ENCODE measurements at regions not wholly inside any gene's neighbourhood (a gene's known extent, or its start where the extent isn't known, plus 50 kb on each side); places are given as distances from the start of the nearest gene placed in this dataset.

DNA sequence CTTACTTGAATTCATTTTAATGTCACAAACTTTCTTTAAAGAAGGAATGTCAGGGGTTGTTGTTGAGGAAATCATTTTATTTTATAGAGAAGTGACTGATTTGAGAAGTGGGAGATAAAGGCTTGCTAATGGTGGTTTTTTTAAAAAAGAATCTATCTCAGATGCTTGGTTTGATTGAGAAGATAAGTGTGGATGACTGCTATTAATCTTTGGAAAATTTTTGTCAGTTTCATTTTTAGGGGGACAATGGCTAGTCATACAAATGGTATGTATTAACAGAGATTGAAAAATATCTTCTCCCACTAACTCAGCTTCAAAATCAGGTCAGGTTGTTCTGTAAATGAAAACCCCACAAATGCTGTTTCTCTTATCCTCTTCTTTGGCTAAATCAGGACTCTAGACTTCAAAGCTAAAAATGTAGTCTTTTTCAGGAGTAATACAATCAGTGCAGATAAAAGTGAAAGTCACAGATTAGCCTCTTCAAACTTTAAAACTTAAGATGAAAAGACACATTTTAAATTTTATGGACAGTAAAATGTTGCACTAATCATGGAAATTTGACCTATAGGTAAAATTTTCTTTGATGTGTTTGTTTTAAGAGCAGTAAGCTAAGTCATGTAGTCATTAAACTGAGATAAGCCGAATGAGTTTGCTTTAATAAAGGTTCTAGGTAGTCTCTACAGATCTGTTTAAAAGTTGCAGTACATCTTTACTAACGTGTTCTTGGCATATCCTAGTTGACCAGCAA is 674.2 kb upstream of the VRK2 start:
- Histone ChIP-seq H3K27ac (ENCODE audit: low read depth, low read length) (no peak overlapping the region), H3K4me1 (ENCODE audit: control insufficient read depth, insufficient read depth, low read length) (no peaks in the 10 kb centered on the region), H3K27me3 (ENCODE audit: control insufficient read depth, insufficient read depth, low read length) (no peaks in the 10 kb centered on the region), H3K36me3 (ENCODE audit: control insufficient read depth, insufficient read depth, low read length) (no peaks in the 10 kb centered on the region), H3K4me3 (ENCODE audit: low read depth, low read length) (no peak overlapping the region), H3K9me3 (ENCODE audit: control insufficient read depth, insufficient read depth, low read length) (no peaks in the 10 kb centered on the region)
- no CpG with 5 or more reads among the region's 2 CpGs for WGBS (ENCODE audit: insufficient coverage)
- DNase-seq (ENCODE audit: low read depth in 4 of 6, low spot score in 6 of 6): no peak

- no peak overlapping the region for H3K27ac ChIP-seq (ENCODE audit: low read depth, low read length)
- no peaks in the 10 kb centered on the region for H3K4me1 ChIP-seq (ENCODE audit: control insufficient read depth, insufficient read depth, low read length)
- no peaks in the 10 kb centered on the region for H3K27me3 ChIP-seq (ENCODE audit: control insufficient read depth, insufficient read depth, low read length)
- DNase-seq (ENCODE audit: low read depth in 4 of 6, low spot score in 6 of 6): no peak
- no peaks in the 10 kb centered on the region for H3K9me3 ChIP-seq (ENCODE audit: control insufficient read depth, insufficient read depth, low read length)
- no peaks in the 10 kb centered on the region for H3K36me3 ChIP-seq (ENCODE audit: control insufficient read depth, insufficient read depth, low read length)
- 98% methylated on average over 3 of the region's 3 CpGs for WGBS (ENCODE audit: insufficient coverage)
- H3K4me3 ChIP-seq (ENCODE audit: low read depth, low read length): no peak overlapping the region
Observed at GRCh38 chr2:57373530-57373929, 673.1 kb upstream of the VRK2 start.

DNA sequence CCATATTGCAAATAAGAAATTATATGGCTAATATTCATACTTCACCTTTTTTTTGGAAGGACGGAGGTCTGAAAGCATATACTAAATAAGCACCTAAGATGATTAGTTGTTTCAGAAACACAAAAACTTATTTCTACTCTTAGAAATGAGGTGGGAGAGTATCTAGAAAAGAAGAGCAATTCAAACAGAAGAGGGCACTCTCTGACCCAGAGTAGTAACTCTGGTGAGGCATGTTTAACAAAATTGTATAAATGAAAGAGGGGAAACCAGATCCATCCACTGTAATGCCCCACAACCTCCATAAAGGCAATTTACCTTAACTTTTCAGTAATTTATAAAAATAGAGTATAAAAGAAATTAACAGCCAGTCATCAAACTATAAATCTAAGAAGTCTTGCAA is 669.6 kb upstream of the VRK2 start:
- no peaks in the 10 kb centered on the region for H3K9me3 ChIP-seq (ENCODE audit: control insufficient read depth, insufficient read depth, low read length)
- no peaks in the 10 kb centered on the region for H3K36me3 ChIP-seq (ENCODE audit: control insufficient read depth, insufficient read depth, low read length)
- H3K27me3 ChIP-seq (ENCODE audit: control insufficient read depth, insufficient read depth, low read length): no peaks in the 10 kb centered on the region
- DNase-seq (ENCODE audit: low read depth in 4 of 6, low spot score in 6 of 6): peak in 1 of 6 donors; percentile 24
- no CpG with 5 or more reads among the region's 1 CpG for WGBS (ENCODE audit: insufficient coverage)
- H3K4me3 ChIP-seq (ENCODE audit: low read depth, low read length): no peak overlapping the region
- H3K27ac ChIP-seq (ENCODE audit: low read depth, low read length): no peak overlapping the region
- no peaks in the 10 kb centered on the region for H3K4me1 ChIP-seq (ENCODE audit: control insufficient read depth, insufficient read depth, low read length)

- Histone ChIP-seq H3K4me1 (ENCODE audit: control insufficient read depth, insufficient read depth, low read length) (no peaks in the 10 kb centered on the region), H3K27me3 (ENCODE audit: control insufficient read depth, insufficient read depth, low read length) (no peaks in the 10 kb centered on the region), H3K4me3 (ENCODE audit: low read depth, low read length) (no peak overlapping the region), H3K27ac (ENCODE audit: low read depth, low read length) (no peak overlapping the region), H3K9me3 (ENCODE audit: control insufficient read depth, insufficient read depth, low read length) (peaks cover 4% of the 10 kb centered on the region), H3K36me3 (ENCODE audit: control insufficient read depth, insufficient read depth, low read length) (no peaks in the 10 kb centered on the region)
- no peak for DNase-seq (ENCODE audit: low read depth in 4 of 6, low spot score in 6 of 6)
Observed at GRCh38 chr2:57386305-57386704, 660.3 kb upstream of the VRK2 start.

GRCh38 chr2:57396355-57397098 is 650.1 kb upstream of the VRK2 start:
- no peaks in the 10 kb centered on the region for H3K4me1 ChIP-seq (ENCODE audit: control insufficient read depth, insufficient read depth, low read length)
- no peaks in the 10 kb centered on the region for H3K27me3 ChIP-seq (ENCODE audit: control insufficient read depth, insufficient read depth, low read length)
- no peaks in the 10 kb centered on the region for H3K36me3 ChIP-seq (ENCODE audit: control insufficient read depth, insufficient read depth, low read length)
- no peak overlapping the region for H3K4me3 ChIP-seq (ENCODE audit: low read depth, low read length)
- no peak for DNase-seq (ENCODE audit: low read depth in 4 of 6, low spot score in 6 of 6)
- no peak overlapping the region for H3K27ac ChIP-seq (ENCODE audit: low read depth, low read length)
- 93% methylated on average over 9 of the region's 9 CpGs for WGBS (ENCODE audit: insufficient coverage)
- peaks cover 2% of the 10 kb centered on the region for H3K9me3 ChIP-seq (ENCODE audit: control insufficient read depth, insufficient read depth, low read length)

- Histone ChIP-seq H3K27me3 (ENCODE audit: control insufficient read depth, insufficient read depth, low read length) (no peaks in the 10 kb centered on the region), H3K4me3 (ENCODE audit: low read depth, low read length) (no peak overlapping the region), H3K27ac (ENCODE audit: low read depth, low read length) (no peak overlapping the region), H3K9me3 (ENCODE audit: control insufficient read depth, insufficient read depth, low read length) (peaks cover 2% of the 10 kb centered on the region), H3K4me1 (ENCODE audit: control insufficient read depth, insufficient read depth, low read length) (no peaks in the 10 kb centered on the region), H3K36me3 (ENCODE audit: control insufficient read depth, insufficient read depth, low read length) (no peaks in the 10 kb centered on the region)
- 95% methylated on average over 20 of the region's 20 CpGs for WGBS (ENCODE audit: insufficient coverage)
- no peak for DNase-seq (ENCODE audit: low read depth in 4 of 6, low spot score in 6 of 6)
Observed at GRCh38 chr2:57397550-57398360, 648.9 kb upstream of the VRK2 start.

- H3K9me3 ChIP-seq (ENCODE audit: control insufficient read depth, insufficient read depth, low read length): peaks cover 2% of the 10 kb centered on the region
- no peak overlapping the region for H3K27ac ChIP-seq (ENCODE audit: low read depth, low read length)
- no peak for DNase-seq (ENCODE audit: low read depth in 4 of 6, low spot score in 6 of 6)
- no peaks in the 10 kb centered on the region for H3K36me3 ChIP-seq (ENCODE audit: control insufficient read depth, insufficient read depth, low read length)
- no peaks in the 10 kb centered on the region for H3K27me3 ChIP-seq (ENCODE audit: control insufficient read depth, insufficient read depth, low read length)
- no peak overlapping the region for H3K4me3 ChIP-seq (ENCODE audit: low read depth, low read length)
- no peaks in the 10 kb centered on the region for H3K4me1 ChIP-seq (ENCODE audit: control insufficient read depth, insufficient read depth, low read length)
- WGBS (ENCODE audit: insufficient coverage): 73% methylated on average over 3 of the region's 5 CpGs
Observed at GRCh38 chr2:57399057-57399456, 647.5 kb upstream of the VRK2 start.

GRCh38 chr2:57402096-57402495 is 644.5 kb upstream of the VRK2 start:
- peak in 2 of 6 donors; percentile 16 to 39 for DNase-seq (ENCODE audit: low read depth in 4 of 6, low spot score in 6 of 6)
- H3K27me3 ChIP-seq (ENCODE audit: control insufficient read depth, insufficient read depth, low read length): no peaks in the 10 kb centered on the region
- H3K27ac ChIP-seq (ENCODE audit: low read depth, low read length): no peak overlapping the region
- H3K4me3 ChIP-seq (ENCODE audit: low read depth, low read length): no peak overlapping the region
- no CpG with 5 or more reads among the region's 2 CpGs for WGBS (ENCODE audit: insufficient coverage)
- peaks cover 2% of the 10 kb centered on the region for H3K9me3 ChIP-seq (ENCODE audit: control insufficient read depth, insufficient read depth, low read length)
- H3K4me1 ChIP-seq (ENCODE audit: control insufficient read depth, insufficient read depth, low read length): no peaks in the 10 kb centered on the region
- H3K36me3 ChIP-seq (ENCODE audit: control insufficient read depth, insufficient read depth, low read length): no peaks in the 10 kb centered on the region

GRCh38 chr2:57402755-57403154 is 643.9 kb upstream of the VRK2 start:
- Histone ChIP-seq H3K36me3 (ENCODE audit: control insufficient read depth, insufficient read depth, low read length) (no peaks in the 10 kb centered on the region), H3K4me3 (ENCODE audit: low read depth, low read length) (no peak overlapping the region), H3K9me3 (ENCODE audit: control insufficient read depth, insufficient read depth, low read length) (no peaks in the 10 kb centered on the region), H3K4me1 (ENCODE audit: control insufficient read depth, insufficient read depth, low read length) (no peaks in the 10 kb centered on the region), H3K27ac (ENCODE audit: low read depth, low read length) (no peak overlapping the region), H3K27me3 (ENCODE audit: control insufficient read depth, insufficient read depth, low read length) (no peaks in the 10 kb centered on the region)
- DNase-seq (ENCODE audit: low read depth in 4 of 6, low spot score in 6 of 6): no peak
- WGBS (ENCODE audit: insufficient coverage): no CpG with 5 or more reads among the region's 1 CpG

Data from spinal cord (tissue), 9 donors.